ENCODE measurements at regions not wholly inside any gene's neighbourhood (a gene's known extent, or its start where the extent isn't known, plus 50 kb on each side); places are given as distances from the start of the nearest gene placed in this dataset.

- Histone ChIP-seq H3K9me3 (ENCODE audit: low read depth) (no peaks in the 10 kb centered on the region), H3K4me3 (no peak overlapping the region), H3F3A (ENCODE audit: low read depth) (no peaks in the 10 kb centered on the region), H3K79me2 (ENCODE audit: low read depth) (no peaks in the 10 kb centered on the region), H3K27ac (no peak overlapping the region), H4K20me1 (ENCODE audit: low read depth) (no peaks in the 10 kb centered on the region), H2AFZ (replicated peaks) (no peak overlapping the region), H3K4me2 (no peak overlapping the region), H3K4me1 (no peaks in the 10 kb centered on the region), H3K36me3 (no peaks in the 10 kb centered on the region), H3K27me3 (no peaks in the 10 kb centered on the region), H3K9ac (no peak overlapping the region)
- no peaks in the 10 kb centered on the region for H3K27me3 Mint-ChIP-seq (ENCODE audit: insufficient read depth, low read depth)
- TF ChIP-seq CTCF (IDR thresholded peaks at IDR 0.05) (no peak), EZH2phosphoT487 (IDR thresholded peaks at IDR 0.05) (no peak), EZH2 (IDR thresholded peaks at IDR 0.05) (no peak)
- no peak for DNase-seq (ENCODE audit: low spot score)
- H3K4me1 Mint-ChIP-seq: peaks cover 2% of the 10 kb centered on the region
- H3K36me3 Mint-ChIP-seq: peaks cover 3% of the 10 kb centered on the region
- H3K27ac Mint-ChIP-seq: no peak overlapping the region
- peaks cover 2% of the 10 kb centered on the region for H3K9me3 Mint-ChIP-seq
- no peak overlapping the region for H3K4me3 Mint-ChIP-seq
These were observed 460.2 kb downstream of the DNAJB9 start for GRCh38 chr7:109029866-109030265.

- no peaks in the 10 kb centered on the region for H3K9me3 ChIP-seq (ENCODE audit: low read depth)
- H3K9ac ChIP-seq: no peak overlapping the region
- peaks cover 7% of the 10 kb centered on the region for H3K4me1 Mint-ChIP-seq
- H3K27me3 ChIP-seq: no peaks in the 10 kb centered on the region
- H3K27ac ChIP-seq: no peak overlapping the region
- no peaks in the 10 kb centered on the region for H4K20me1 ChIP-seq (ENCODE audit: low read depth)
- no peaks in the 10 kb centered on the region for H3F3A ChIP-seq (ENCODE audit: low read depth)
- no peak overlapping the region for H3K4me3 Mint-ChIP-seq
- H3K79me2 ChIP-seq (ENCODE audit: low read depth): no peaks in the 10 kb centered on the region
- H3K4me3 ChIP-seq: no peak overlapping the region
- no peaks in the 10 kb centered on the region for H3K4me1 ChIP-seq
- H3K4me2 ChIP-seq: no peak overlapping the region
- no peaks in the 10 kb centered on the region for H3K36me3 Mint-ChIP-seq
- no peaks in the 10 kb centered on the region for H3K36me3 ChIP-seq
- H3K27ac Mint-ChIP-seq: no peak overlapping the region
- no peak overlapping the region for H2AFZ ChIP-seq (replicated peaks)
- TF ChIP-seq EZH2 (IDR thresholded peaks at IDR 0.05): no peak
- TF ChIP-seq CTCF (IDR thresholded peaks at IDR 0.05): no peak
- no peaks in the 10 kb centered on the region for H3K9me3 Mint-ChIP-seq
- no peak for DNase-seq (ENCODE audit: low spot score)
- H3K27me3 Mint-ChIP-seq (ENCODE audit: insufficient read depth, low read depth): peaks cover 3% of the 10 kb centered on the region
These were observed 475.0 kb downstream of the DNAJB9 start for GRCh38 chr7:109044691-109045090.

- Histone ChIP-seq H3K9ac (no peak overlapping the region), H3K27me3 (no peaks in the 10 kb centered on the region), H3K4me1 (no peaks in the 10 kb centered on the region), H3K36me3 (no peaks in the 10 kb centered on the region), H3F3A (ENCODE audit: low read depth) (no peaks in the 10 kb centered on the region), H4K20me1 (ENCODE audit: low read depth) (no peaks in the 10 kb centered on the region), H2AFZ (replicated peaks) (no peak overlapping the region), H3K4me3 (no peak overlapping the region), H3K4me2 (no peak overlapping the region), H3K27ac (no peak overlapping the region), H3K79me2 (ENCODE audit: low read depth) (no peaks in the 10 kb centered on the region), H3K9me3 (ENCODE audit: low read depth) (no peaks in the 10 kb centered on the region)
- TF ChIP-seq EZH2phosphoT487 (IDR thresholded peaks at IDR 0.05) (no peak), EZH2 (IDR thresholded peaks at IDR 0.05) (no peak), CTCF (IDR thresholded peaks at IDR 0.05) (no peak)
- Mint-ChIP-seq H3K4me3 (no peak overlapping the region), H3K27ac (no peak overlapping the region), H3K36me3 (no peaks in the 10 kb centered on the region), H3K9me3 (no peaks in the 10 kb centered on the region), H3K4me1 (peaks cover 7% of the 10 kb centered on the region), H3K27me3 (ENCODE audit: insufficient read depth, low read depth) (peaks cover 3% of the 10 kb centered on the region)
- DNase-seq (ENCODE audit: low spot score): no peak
These were observed 479.7 kb downstream of the DNAJB9 start for GRCh38 chr7:109049366-109049765.

- H3K4me1 Mint-ChIP-seq: peaks cover 15% of the 10 kb centered on the region
- H3K4me1 ChIP-seq: peaks cover 4% of the 10 kb centered on the region
- H3K4me3 ChIP-seq: no peak overlapping the region
- no peaks in the 10 kb centered on the region for H3F3A ChIP-seq (ENCODE audit: low read depth)
- peaks cover 2% of the 10 kb centered on the region for H3K27me3 Mint-ChIP-seq (ENCODE audit: insufficient read depth, low read depth)
- no peak overlapping the region for H2AFZ ChIP-seq (replicated peaks)
- H3K27me3 ChIP-seq: no peaks in the 10 kb centered on the region
- no peak for DNase-seq (ENCODE audit: low spot score)
- no peaks in the 10 kb centered on the region for H3K36me3 ChIP-seq
- no peaks in the 10 kb centered on the region for H3K79me2 ChIP-seq (ENCODE audit: low read depth)
- no peak overlapping the region for H3K9ac ChIP-seq
- no peak overlapping the region for H3K4me3 Mint-ChIP-seq
- no peaks in the 10 kb centered on the region for H3K9me3 Mint-ChIP-seq
- no peak overlapping the region for H3K27ac ChIP-seq
- H3K36me3 Mint-ChIP-seq: no peaks in the 10 kb centered on the region
- no peaks in the 10 kb centered on the region for H3K9me3 ChIP-seq (ENCODE audit: low read depth)
- H3K27ac Mint-ChIP-seq: no peak overlapping the region
- no peak overlapping the region for H3K4me2 ChIP-seq
- TF ChIP-seq EZH2 (IDR thresholded peaks at IDR 0.05) (no peak), EZH2phosphoT487 (IDR thresholded peaks at IDR 0.05) (no peak), CTCF (IDR thresholded peaks at IDR 0.05) (no peak)
- no peaks in the 10 kb centered on the region for H4K20me1 ChIP-seq (ENCODE audit: low read depth)
These were observed 489.4 kb downstream of the DNAJB9 start for GRCh38 chr7:109059089-109059488.

Measured in neural progenitor cell (in vitro differentiated cells).